SK-N-SH treated with all-trans-retinoic acid at 6 μM for 48 hours (cell line): ENCODE measurements at regions not wholly inside any gene's neighbourhood (a gene's known extent, or its start where the extent isn't known, plus 50 kb on each side); places are given as distances from the start of the nearest gene placed in this dataset.
A peak's percentile ranks its signal among the peaks of the same experiment; 100 is the strongest.

Source experiments
- ATAC-seq: fragments of 200-7000 bp; cut with Tn5 transposase; 3 replicates; pipeline ENCODE4 v1.9.1; 2020; ENCODE audit warnings: mild to moderate bottlenecking, moderate library complexity
- ARNTL ChIP-seq: fragments of 450-650 bp; formaldehyde crosslinking; IDR thresholded peaks from 2 replicates; pipeline ENCODE4 v1.5.0; 2020; ENCODE audit warnings: low read depth, mild to moderate bottlenecking, moderate library complexity, borderline replicate concordance
- BACH2 ChIP-seq: fragments of 250-450 bp; sonication (Bioruptor Pico); IDR thresholded peaks from 2 replicates; pipeline ENCODE4 v1.9.0; 2021; ENCODE audit warnings: mild to moderate bottlenecking, borderline replicate concordance
- CSDC2 ChIP-seq: fragments of 250-450 bp; sonication (Bioruptor Pico); IDR thresholded peaks from 2 replicates; pipeline ENCODE4 v1.5.0; 2020; ENCODE audit warnings: mild to moderate bottlenecking, moderate library complexity
- ESRRG ChIP-seq: fragments of 250-450 bp; sonication (Bioruptor Pico); IDR thresholded peaks from 2 replicates; pipeline ENCODE4 v1.6.1; 2021; ENCODE audit warnings: mild to moderate bottlenecking
- GLIS3 ChIP-seq: fragments of 250-450 bp; sonication (Bioruptor Pico); IDR thresholded peaks from 2 replicates; pipeline ENCODE4 v1.5.0; 2020; ENCODE audit warnings: mild to moderate bottlenecking, moderate library complexity
- ISL1 ChIP-seq: fragments of 250-450 bp; sonication (Bioruptor Pico); IDR thresholded peaks from 2 replicates; pipeline ENCODE4 v2.1.2; 2022; ENCODE audit warnings: mild to moderate bottlenecking, moderate library complexity
- OSR1 ChIP-seq: fragments of 250-450 bp; sonication (Bioruptor Pico); IDR thresholded peaks from 2 replicates; pipeline ENCODE4 v1.8.0; 2022; ENCODE audit warnings: moderate library complexity, mild to moderate bottlenecking, inconsistent platforms
- PATZ1 ChIP-seq: fragments of 250-450 bp; sonication (Bioruptor Pico); IDR thresholded peaks from 2 replicates; pipeline ENCODE4 v1.8.0; 2020; ENCODE audit warnings: mild to moderate bottlenecking, moderate library complexity, borderline replicate concordance
- POU6F1 ChIP-seq: fragments of 250-450 bp; sonication (Bioruptor Pico); IDR thresholded peaks from 2 replicates; pipeline ENCODE4 v1.8.0; 2021; ENCODE audit warnings: low read depth, mild to moderate bottlenecking, moderate library complexity, borderline replicate concordance
- PPARA ChIP-seq: fragments of 250-450 bp; sonication (Bioruptor Pico); IDR thresholded peaks from 2 replicates; pipeline ENCODE4 v1.5.0; 2020; ENCODE audit warnings: mild to moderate bottlenecking, borderline replicate concordance
- RARB ChIP-seq: fragments of 250-450 bp; sonication (Bioruptor Pico); IDR thresholded peaks from 2 replicates; pipeline ENCODE4 v1.8.0; 2021; ENCODE audit warnings: mild to moderate bottlenecking, moderate library complexity
- SNAI2 ChIP-seq: fragments of 250-450 bp; sonication (Bioruptor Pico); IDR thresholded peaks from 2 replicates; pipeline ENCODE4 v1.5.0; 2020; ENCODE audit warnings: mild to moderate bottlenecking, moderate library complexity
- TOX ChIP-seq: fragments of 250-450 bp; sonication (Bioruptor Pico); IDR thresholded peaks from 2 replicates; pipeline ENCODE4 v1.8.0; 2021; ENCODE audit warnings: mild to moderate bottlenecking, moderate library complexity, borderline replicate concordance
- TSHZ2 ChIP-seq: fragments of 250-450 bp; sonication (Bioruptor Pico); IDR thresholded peaks from 2 replicates; pipeline ENCODE4 v1.5.0; 2020; ENCODE audit warnings: mild to moderate bottlenecking, moderate library complexity
- ZC3H10 ChIP-seq: fragments of 250-450 bp; sonication (Bioruptor Pico); IDR thresholded peaks from 2 replicates; pipeline ENCODE4 v1.5.1; 2021; ENCODE audit warnings: mild to moderate bottlenecking, moderate library complexity
- ZFP3 ChIP-seq: fragments of 250-450 bp; sonication (Bioruptor Pico); IDR thresholded peaks from 2 replicates; pipeline ENCODE4 v1.5.0; 2020; ENCODE audit warnings: mild to moderate bottlenecking, moderate library complexity
- ZNF565 ChIP-seq: fragments of 450-650 bp; formaldehyde crosslinking; conservative IDR thresholded peaks from 2 replicates; pipeline ENCODE4 v1.5.0; 2020; ENCODE audit warnings: low read depth, mild to moderate bottlenecking, moderate library complexity
- ZNF70 ChIP-seq: fragments of 450-650 bp; formaldehyde crosslinking; IDR thresholded peaks from 2 replicates; pipeline ENCODE4 v1.5.0; 2020; ENCODE audit warnings: mild to moderate bottlenecking, moderate library complexity
- TF ChIP-seq, protein P1 (sequence below): fragments of 250-450 bp; sonication (Bioruptor Pico); IDR thresholded peaks from 2 replicates; pipeline ENCODE4 v1.5.1; 2020; ENCODE audit warnings: low read depth, mild to moderate bottlenecking, moderate library complexity

GRCh38 chr13:72174549-72174948 is 307.5 kb upstream of the DACH1 start:
- ATAC-seq: no peak

GRCh38 chr13:72170571-72170970 is 303.6 kb upstream of the DACH1 start:
- no peak for TF ChIP-seq POU6F1 (CRISPR knock-in tag)
- TF ChIP-seq BACH2: no peak
- TF ChIP-seq GLIS3 (CRISPR knock-in tag): no peak
- TF ChIP-seq ISL1: no peak
- TF ChIP-seq RARB (CRISPR knock-in tag): no peak
- TF ChIP-seq TSHZ2 (CRISPR knock-in tag): no peak
- TF ChIP-seq ZNF70 (CRISPR knock-in tag): no peak
- TF ChIP-seq ESRRG (CRISPR knock-in tag): no peak
- TF ChIP-seq, protein P1, sequence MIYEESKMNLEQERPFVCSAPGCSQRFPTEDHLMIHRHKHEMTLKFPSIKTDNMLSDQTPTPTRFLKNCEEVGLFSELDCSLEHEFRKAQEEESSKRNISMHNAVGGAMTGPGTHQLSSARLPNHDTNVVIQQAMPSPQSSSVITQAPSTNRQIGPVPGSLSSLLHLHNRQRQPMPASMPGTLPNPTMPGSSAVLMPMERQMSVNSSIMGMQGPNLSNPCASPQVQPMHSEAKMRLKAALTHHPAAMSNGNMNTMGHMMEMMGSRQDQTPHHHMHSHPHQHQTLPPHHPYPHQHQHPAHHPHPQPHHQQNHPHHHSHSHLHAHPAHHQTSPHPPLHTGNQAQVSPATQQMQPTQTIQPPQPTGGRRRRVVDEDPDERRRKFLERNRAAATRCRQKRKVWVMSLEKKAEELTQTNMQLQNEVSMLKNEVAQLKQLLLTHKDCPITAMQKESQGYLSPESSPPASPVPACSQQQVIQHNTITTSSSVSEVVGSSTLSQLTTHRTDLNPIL (CRISPR knock-in tag): no peak
- TF ChIP-seq SNAI2: no peak
- TF ChIP-seq TOX: no peak
- ATAC-seq: no peak

More at GRCh38 chr13:72174549-72174948, 307.5 kb upstream of the DACH1 start:
- no peak for TF ChIP-seq PPARA (CRISPR knock-in tag)
- TF ChIP-seq, protein P1 (CRISPR knock-in tag): no peak
- TF ChIP-seq ARNTL (CRISPR knock-in tag): no peak

DNA sequence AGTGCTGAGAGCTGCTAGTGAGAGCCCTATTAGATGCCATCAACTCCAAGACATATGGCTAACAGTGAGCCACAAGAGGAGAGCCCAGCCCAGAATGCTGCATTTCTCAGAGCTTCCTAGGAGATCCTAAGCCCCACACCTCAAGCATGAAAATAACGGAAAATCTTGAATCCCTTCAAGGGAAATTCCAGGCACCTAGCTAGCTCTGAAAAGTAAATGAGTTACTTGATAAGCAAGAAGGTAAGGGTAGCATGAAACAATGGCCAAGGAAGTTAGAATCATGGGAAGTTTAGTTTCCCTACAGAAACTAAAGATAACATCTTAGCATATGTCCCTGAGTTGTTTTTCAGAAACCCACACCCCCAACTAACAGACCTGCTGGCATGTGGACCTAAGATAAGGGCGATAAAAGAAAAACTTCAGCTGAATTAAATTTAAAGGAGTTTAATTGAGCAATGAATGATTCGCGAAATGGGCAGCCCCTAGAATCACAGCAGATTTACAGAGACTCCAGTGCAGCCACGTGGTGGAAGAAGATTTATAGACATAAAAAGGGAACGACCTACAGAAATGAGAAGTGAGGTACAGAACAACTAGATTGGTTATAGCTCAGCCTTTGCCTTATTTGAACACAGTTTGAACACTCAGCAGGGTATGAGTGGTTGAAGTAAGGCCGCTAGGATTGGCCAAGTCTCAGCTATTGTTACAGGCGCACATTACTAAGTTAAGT is 301.3 kb upstream of the DACH1 start:
- TF ChIP-seq GLIS3 (CRISPR knock-in tag) (no peak), TOX (no peak), ZNF565 (CRISPR knock-in tag) (no peak), ISL1 (no peak), SNAI2 (no peak), PATZ1 (no peak), ZC3H10 (CRISPR knock-in tag) (no peak), ESRRG (CRISPR knock-in tag) (no peak), ZFP3 (CRISPR knock-in tag) (no peak), OSR1 (CRISPR knock-in tag) (no peak)
- TF ChIP-seq, all 23 proteins: peak for 0

DNA sequence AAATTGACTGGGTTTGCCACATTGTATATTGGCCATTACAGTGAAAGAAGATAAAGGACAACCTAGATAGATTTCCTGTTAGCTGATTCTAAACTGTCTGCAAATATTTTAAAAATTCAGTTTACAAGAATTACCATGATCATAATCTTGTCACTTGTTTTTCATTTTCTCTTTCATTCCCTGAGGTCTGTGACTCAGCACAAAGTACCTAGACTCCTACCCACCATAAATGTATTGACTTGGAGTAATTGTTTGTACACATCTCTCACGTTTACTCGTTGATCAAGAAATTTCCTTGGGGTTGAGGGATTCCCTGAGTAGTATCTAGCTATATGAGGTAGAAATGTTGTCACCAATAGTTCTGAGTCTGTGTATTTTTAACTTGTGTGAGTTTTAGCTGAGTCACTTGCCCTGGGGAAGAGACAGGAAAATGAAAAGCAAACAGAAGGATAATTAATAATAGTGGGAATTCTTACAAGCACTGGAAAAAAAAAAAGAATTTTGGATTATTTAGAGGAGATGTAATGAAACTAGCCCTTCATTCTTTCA is 299.2 kb upstream of the DACH1 start:
- peak; percentile 36; the same call in 2 of the 3 replicates for ATAC-seq
- TF ChIP-seq ZC3H10 (CRISPR knock-in tag): no peak
- no peak for TF ChIP-seq CSDC2 (CRISPR knock-in tag)
- TF ChIP-seq PPARA (CRISPR knock-in tag): no peak

More for the DNA sequence above, 301.3 kb upstream of the DACH1 start:
- no peak for ATAC-seq
